GM21717 (cell line): ENCODE measurements at regions not wholly inside any gene's neighbourhood (a gene's known extent, or its start where the extent isn't known, plus 50 kb on each side); places are given as distances from the start of the nearest gene placed in this dataset.
A peak's percentile ranks its signal among the peaks of the same experiment; 100 is the strongest.

ENCODE experiments used
- ATAC-seq: cut with Tn5 transposase; IDR thresholded peaks from one replicate; pipeline ENCODE4 v1.9.1; 2021; ENCODE audit warnings: mild to moderate bottlenecking, moderate library complexity; ENCODE audit not compliant: unreplicated experiment

DNA sequence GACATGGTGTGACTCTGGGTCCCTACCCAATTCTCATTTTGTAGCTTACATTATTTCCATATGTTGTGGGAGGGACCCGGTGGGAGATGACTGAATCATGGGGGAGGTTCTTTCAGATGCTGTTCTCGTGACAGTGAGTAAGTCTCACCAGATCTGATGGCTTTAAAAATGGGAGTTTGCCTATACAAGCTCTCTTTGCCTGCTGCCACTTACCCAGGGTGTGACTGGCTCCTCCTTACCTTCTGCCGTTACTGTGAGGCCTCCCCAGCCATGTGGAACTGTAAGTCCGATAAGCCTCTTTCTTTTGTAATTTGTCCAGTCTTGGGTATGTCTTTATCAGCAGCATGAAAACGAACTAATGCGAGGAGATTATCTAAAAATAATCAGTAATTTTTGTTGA, 1683.2 kb upstream of the SLC39A10 start:
- no peak for ATAC-seq

DNA sequence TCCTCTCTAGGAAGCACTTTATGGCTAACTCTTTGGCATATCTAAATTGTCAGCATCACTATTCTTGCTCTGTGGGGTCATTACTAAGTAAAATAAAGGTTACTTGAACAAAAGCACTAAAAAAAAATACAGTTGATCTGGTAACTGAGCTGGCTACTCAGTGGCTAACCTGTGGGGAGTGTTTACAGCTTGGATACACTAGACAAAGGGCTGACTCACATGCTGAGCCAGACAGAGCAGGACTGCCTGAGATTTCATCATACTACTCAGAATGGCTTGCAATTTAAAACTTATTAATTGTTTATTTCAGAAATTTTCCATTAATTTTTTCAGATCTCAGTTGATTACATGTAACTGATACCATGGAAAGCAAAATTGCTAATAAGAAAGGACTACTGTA, 1690.4 kb upstream of the SLC39A10 start:
- no peak for ATAC-seq

DNA sequence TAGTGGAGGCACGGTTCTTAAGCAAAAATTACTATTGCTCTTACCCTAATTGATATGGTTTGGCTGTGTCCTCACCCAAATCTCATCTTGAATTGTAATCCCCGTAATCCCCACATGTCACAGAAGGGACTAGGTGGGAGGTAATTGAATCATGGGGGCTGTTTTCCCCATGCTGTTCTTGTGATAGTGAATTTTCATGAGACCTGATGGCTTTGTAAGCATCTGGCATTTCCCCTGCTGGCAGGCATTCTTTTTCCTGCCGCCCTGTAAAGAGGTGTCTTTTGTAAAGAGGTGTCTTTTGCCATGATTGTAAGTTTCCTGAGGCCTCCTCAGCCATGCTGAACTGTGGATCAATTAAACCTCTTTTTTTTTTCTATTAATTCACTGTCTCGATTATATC, 1691.8 kb upstream of the SLC39A10 start:
- no peak for ATAC-seq

DNA sequence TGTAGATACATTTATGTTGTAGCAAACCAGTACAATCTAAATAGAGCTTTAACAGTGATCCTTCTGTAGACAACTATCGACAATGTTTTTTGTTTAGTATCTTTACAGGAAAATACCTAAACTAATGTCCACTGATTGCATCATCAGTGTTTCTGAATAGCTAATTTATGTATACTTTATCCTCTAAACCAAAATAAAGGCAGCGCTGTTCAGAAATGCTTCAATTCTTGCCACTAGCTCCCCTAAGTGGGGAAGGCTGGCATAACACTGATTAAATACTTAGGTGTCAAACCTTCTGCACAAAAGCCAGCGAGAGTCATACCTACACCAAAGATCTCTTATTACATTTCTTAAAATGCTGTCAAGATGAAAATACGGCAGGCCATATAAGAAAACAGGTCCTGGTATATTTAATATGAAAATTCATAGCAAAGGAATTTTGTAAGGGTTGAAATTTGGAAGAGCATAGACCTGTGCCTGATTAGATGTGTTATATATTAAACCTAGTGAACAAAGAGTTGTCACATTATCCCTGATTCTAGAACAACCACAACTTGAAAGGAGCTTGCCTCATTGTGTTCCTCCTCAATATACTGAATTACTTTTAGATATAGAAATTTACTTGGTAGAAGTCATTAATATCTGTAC, 1693.4 kb upstream of the SLC39A10 start:
- peak; percentile 73 for ATAC-seq

DNA sequence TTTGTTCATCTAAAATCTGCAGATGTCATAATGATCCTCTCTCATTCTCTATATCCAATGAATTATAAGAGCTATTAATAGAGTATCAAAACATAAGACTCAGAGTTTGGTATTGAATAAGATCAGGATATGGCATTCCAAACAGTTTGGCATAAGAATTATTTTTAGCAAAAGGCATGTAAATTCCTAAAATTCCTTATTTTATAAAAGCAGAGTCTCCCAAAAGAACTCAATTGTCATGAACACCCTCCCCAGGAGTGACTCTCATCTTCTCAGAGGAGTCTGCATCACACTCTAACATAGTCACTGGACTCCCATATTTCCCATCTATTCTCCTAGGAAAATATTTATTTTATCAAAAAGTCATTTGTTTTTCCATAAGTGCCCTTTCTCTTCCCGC, 1710.2 kb upstream of the SLC39A10 start:
- no peak for ATAC-seq

DNA sequence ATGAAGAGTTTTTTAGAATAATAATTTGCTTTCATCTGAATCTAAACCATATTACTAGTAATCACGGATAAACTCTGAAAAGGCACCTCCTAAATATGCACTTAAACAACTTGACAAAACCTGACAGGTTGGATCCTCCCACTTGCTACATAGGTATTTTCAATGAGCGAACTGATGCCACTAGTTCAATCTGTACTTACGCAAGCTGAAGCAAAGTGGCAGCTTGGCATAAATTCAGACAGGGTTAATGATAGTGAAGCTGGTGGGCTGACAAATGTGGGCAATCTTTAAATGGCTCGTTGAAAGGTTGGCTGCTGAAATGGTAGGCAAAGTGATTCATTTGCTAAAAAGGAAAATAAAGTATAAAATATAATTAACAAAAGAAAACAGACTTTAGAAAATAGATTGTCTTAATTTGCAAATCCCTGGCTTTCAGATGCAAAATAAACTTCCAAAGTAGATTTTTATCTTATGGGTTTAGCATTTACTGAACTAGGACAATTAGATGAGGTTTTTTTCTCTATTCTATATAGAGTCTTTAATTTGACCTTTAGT, 1713.5 kb upstream of the SLC39A10 start:
- no peak for ATAC-seq

DNA sequence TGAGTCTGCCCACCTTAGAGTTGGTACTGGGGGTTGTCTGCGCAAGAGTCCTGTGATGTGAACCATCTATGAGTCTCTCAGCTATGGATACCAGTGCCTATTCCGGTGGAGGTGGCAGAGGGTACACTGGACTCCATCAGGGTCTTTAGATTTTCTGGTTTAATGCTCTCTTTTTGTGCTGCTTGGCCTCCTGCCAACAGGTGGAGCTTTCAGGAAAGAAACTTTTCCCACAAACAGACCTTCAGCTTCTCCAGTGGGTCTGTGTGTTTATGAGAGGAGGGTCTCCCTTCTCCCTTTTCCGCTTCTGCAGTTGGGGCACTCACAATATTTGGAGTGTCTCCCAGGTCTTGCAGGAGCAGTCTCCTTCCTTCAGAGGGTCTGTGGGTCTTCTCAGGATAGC, 1721.9 kb upstream of the SLC39A10 start:
- ATAC-seq = no peak

DNA sequence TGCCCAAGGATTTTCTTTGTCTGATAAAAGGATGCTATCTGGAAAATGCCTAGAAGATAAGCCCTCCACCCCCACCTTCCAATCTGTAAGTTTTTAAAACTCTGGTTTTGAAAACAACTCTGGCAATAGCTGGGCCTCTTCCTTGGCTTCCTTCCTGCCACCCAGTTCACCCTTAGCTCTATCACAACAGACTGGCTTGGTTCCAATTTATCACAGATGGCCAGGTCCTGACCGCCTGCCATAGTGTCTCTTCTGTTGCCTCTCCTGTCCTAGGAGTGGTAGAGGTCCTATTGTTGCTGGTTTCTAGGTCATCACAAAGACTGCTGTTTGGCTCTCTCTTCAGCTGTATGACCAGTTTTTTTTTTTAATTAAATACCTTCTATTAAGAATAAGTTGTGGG, 1727.9 kb upstream of the SLC39A10 start:
- ATAC-seq = no peak

DNA sequence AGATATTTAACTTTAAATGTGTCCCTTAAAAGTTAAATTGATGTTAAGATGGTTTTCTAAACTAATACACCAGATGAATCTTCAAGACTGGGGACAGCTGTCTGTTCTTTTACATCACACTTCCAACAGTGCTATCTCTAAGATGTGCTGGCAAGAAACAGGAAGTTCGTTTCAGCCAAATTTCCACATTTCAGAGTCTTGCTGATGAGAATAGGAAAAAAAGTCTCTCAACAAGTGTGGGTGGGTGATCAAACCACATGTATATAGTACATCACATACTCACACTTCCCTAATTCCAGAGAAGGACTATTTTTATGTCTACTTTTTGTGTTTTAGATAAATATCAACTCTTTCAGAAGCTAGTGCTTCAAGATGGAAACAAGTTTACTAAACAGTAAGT, 1712.8 kb upstream of the TMEFF2 start:
- no peak for ATAC-seq

DNA sequence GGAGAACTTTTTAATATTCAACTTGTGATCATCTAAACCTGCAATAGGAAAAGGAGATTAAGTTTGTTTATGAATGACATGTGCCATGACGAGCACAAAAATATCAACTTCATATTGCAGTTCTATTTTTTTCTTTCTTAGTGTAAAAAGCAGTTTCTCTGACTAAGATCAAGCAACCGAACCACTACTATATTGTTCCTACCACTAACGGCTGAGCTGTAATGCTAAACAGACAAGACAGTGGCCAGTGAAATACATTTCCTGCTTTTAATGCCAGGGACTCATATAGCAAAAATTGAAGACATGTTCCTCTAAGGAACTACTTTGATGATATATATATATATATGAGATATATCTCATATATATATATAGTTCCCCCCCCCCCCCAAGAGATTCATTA, 1705.6 kb upstream of the TMEFF2 start:
- ATAC-seq = no peak

DNA sequence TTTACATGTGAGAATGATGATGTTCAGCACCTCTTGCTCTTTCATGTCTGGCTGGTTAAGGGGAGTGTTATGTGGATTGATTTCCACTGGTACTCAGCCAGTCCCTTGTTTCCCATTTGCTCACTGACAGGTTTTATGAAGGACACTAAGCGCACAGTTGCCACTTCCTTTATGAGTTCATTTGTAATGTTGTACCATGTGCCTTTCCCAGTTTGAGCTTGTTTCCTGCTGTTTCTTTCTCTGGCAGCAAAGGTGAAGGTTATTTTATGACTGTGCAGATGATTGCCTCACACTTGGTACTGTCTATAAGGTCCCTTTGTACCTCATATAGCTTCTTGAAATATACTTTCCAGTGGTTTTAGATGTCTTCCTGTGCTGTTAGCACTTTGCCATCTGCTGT, 1700.5 kb upstream of the TMEFF2 start:
- no peak for ATAC-seq

DNA sequence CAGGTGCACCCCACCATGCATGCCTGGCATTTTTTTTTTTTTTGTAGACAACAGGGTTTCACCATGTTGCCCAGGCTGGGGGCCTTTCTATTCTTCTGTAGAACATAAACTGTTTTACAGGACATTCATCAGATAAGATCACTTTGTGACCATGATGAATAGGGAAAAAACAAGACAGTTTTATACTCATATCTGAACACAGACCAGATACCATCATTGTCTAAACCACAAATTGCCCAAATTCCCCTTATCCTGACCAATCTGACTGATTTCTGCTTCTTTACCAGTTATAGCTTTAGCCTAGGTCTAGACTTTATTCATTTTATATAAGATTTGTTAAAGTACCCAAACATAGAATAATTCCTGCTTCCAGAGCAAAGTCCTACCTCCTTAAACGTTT, 1699.3 kb upstream of the TMEFF2 start:
- ATAC-seq = no peak

DNA sequence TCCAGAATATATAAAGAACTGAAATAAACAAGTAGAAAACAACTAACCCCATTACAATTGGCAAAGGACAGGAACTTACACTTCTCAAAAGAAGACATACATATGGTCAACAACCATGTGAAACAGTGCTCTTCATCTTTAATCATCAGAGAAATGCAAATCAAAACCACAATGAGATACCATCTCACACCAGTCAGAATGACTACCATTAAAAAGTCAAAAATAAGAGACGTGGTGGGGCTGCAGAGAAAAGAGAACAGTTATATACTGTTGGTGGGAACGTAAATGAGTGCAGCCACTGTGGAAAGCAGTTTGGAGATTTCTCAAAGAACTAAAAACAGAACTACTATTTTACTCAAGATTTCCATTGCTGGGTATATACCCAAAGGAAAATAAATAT, 1696.3 kb upstream of the TMEFF2 start:
- no peak for ATAC-seq

DNA sequence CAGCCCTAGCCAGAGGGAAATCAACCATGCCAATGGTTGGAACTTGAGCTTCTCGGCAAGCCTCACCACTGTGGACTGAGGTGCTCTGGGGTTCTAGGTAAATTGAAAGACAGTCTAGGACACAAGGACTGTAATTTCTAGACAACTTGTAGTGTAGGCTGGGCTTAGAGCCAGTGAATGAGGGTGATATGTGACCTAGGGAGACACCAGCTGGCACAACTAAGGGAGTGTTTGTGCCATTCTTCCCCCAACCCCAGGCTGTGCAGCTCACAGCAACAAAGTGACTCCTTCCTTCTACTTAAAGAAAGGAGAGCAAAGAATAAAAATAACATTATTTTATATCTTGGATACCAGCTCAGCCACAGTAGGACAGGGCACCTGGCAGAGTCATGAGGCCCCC, 1690.7 kb upstream of the TMEFF2 start:
- ATAC-seq = no peak

DNA sequence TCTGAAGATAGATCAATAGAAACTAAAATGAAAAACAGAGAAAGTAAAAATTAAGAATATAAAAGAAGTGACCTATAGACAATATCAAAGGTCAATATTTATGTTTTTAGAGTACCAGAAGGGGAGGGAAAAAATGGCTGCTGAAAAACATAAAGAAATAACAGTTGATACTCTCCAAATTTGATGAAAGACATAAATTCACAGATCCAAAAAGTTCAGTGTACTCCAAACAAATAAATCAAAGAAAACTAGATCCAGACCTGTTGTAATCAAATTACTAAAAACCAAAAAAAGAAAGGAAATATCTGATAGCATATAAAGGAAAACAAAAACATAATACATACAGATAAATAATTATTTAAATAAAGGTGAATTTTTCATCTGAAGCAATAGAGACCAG, 1689.1 kb upstream of the TMEFF2 start:
- ATAC-seq = no peak

DNA sequence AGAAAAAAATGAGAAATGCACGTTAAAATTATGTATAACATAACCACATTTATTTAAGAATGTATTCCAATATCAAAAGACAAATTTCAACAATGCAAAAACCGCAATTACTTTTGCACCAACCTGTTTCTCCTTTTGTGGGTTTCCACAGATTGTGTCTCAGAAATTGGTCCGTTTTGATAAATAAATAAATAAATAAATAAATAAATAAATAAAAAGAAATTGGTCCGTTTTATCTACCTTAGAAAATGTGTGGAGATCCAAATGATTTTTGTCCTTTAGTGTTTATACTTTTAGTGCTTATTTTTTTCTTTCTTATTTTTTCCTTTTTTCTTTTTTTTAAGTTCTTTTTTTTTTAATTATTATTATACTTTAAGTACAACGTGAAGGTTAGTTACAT, 1682.2 kb upstream of the TMEFF2 start:
- ATAC-seq = no peak

DNA sequence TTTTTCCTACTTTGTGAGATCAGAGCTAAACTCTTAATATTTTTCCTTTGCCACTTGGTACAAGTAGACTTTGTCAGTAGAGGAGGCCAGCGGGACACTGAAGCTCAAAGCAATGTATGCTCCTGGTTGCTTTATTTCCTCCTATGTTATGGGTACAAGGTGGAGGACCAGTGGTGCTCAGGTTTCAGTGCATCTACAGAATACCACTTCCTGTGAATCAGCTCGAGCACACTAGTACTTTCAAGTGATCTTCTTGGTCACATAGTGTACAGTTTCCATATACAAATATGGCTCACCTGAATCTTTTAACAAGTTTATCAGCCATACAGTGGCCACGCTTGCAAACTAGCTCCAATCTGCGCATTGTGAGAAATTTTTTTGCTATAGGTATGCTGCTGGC, 1674.8 kb upstream of the TMEFF2 start:
- no peak for ATAC-seq

DNA sequence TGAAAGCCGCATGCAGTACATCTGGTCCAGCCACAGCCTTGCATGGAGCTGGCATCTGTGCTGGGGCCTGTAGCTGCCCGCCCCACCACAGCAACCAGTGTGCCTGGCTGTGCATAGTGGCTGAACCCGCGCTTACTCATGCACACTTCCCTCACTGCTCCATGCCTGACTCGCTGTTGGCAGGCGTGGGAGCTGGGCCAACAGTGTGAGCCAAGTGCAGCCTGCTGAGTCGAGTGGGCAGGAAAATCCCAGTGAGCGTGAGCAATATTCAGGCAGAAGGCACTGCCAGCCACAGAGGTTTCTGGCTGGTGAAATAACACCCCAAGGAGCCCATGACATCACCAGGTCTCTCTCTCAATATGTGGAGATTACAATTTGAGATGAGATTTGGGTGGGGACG, 1674.1 kb upstream of the TMEFF2 start:
- no peak for ATAC-seq

DNA sequence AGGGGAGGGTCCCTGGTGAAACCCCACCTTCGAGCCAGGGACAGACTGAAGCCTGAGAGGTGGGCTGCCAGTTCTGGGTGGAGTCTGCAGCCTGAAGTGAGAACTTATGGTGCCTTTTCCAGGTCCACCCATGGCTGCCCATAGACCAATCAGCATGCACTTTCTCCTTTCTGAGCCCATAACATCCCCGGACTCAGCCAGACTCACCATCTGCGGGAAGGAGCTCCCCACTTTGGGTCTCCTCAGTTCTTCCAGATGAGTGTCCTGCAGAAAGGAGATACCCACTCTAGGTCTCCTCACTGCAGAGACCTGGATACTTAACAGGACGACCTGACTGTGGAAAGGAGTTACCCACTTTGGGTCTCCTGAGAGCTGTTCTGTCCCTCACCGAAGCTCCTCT, 1673.4 kb upstream of the TMEFF2 start:
- ATAC-seq = no peak

DNA sequence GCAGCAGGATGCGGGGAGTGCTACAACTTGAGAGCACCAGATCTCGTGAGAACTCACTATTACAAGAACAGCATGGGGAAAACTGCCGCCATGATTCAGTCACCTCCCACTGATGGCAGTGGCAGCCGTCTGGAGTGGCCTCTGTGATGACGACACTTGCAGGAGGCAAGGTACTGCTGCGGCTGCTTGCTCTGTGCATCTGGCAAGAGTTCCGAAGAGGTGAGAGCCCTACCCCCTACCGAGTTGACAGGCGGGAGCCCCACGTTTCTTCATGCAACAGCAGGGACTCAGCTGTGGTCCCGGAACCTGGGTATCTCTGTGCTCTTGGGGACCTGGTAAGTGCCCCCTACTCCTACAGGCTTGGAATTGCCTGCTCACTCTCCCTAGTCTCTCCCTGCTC, 1672.7 kb upstream of the TMEFF2 start:
- no peak for ATAC-seq

DNA sequence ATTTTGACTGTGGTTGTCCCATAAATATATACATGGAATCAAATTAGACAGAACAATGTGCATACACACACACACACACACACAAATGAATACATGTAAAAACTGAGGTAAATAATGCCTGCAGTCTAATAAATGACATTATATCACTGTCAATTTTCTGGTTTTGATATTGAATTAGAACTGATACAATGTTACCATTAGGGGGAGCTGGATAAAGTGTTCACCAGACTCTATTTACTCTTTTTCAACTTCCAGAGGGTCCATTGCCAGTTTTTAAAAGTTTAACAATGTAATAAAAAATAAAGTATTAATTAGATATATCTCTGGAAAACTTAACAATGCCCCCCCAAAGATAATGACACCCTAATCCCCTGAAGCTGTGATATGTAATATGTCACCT, 1666.8 kb upstream of the TMEFF2 start:
- no peak for ATAC-seq

DNA sequence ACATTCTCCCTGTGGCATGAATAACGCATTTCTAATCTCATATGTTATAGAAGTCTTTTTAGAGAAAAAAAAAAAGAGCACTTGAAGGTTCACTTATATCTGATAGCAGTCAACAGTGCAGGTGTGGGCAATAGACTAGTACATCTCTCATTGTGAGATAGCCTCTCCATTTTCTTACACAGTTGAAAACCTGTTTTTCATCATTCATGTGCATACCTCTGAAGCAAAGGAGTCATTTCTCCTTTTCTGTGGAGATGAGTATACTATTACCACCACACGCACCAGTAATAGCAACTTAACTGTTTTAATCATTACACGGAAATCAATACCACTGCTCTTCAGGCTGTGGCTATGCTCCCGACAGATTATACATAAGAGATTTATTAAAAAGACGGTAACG, 1653.3 kb upstream of the TMEFF2 start:
- no peak for ATAC-seq

DNA sequence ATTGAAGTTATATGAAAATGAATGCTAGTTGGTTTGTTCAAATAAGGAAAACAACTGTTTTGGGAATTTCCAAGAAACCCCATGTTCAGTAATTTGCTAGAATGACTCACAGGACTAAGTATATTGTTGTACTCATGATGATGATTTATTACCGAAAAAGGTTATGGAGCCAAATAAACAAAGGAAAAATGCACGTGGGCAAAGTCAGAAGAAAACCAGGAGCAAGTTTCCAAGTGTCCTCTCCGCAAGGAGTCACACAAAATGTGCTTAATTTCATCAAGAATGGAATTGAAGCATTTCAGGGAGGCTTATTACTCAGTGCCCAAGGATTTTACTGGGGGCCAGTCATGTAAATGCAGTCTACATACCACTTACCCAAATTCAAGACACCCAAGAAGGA, 1652.4 kb upstream of the TMEFF2 start:
- no peak for ATAC-seq
